ENCODE measurements at regions not wholly inside any gene's neighbourhood (a gene's known extent, or its start where the extent isn't known, plus 50 kb on each side); places are given as distances from the start of the nearest gene placed in this dataset.

- peak; percentile 66 for DNase-seq
Observed at GRCh38 chr4:26141911-26142638, 178.7 kb upstream of the RBPJ start.

- no peak for DNase-seq
Observed at GRCh38 chr4:26144526-26145155, 176.2 kb upstream of the RBPJ start.

DNA sequence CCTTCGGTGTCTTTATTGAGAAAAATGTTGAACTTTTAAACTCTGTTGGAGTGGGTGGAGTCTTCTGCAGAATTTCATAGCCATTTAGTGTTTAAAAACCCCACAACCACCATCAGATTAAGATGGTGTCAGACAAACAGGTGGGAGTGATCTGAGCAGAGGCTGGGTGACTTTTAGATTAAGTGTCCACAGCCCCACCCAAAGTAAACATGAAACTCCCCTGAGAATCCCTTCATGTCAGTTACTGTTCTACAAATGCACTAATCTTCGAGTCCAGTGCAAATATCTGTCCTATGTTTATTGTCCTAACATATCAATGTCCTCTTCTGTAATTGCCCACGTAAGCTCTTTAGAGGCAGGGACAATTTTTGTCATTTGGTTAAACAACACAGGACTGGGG lies 175.6 kb upstream of the RBPJ start:
- no peak for DNase-seq

- DNase-seq: no peak
Observed at GRCh38 chr4:26148927-26149326, 171.9 kb upstream of the RBPJ start.

- no peak for DNase-seq
Observed at GRCh38 chr4:26150948-26151347, 169.9 kb upstream of the RBPJ start.

- DNase-seq: peak; percentile 78
Observed at GRCh38 chr4:26151615-26152014, 169.2 kb upstream of the RBPJ start.

GRCh38 chr4:26152056-26152455 lies 168.8 kb upstream of the RBPJ start:
- peak; percentile 50 for DNase-seq

DNA sequence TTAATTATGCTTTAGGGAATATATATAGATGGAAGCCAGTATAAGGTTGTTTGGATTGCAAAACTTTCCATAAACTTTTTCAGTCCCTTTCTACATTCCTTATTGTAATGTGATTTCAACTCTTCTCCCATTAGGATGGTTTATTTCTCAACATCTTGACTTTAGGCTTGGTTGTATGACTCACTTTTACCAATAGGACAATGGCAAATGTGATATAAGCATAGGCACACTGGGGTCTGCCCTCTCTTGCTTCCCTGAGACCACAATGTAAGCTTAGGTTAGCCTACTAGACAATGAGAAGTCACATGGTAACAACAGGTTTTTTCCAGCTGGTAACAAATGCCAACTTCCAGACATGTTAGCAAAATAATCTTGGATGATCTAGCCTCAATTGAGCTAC lies 163.3 kb upstream of the RBPJ start:
- no peak for DNase-seq

- no peak for DNase-seq
Observed at GRCh38 chr4:26160591-26160990, 160.2 kb upstream of the RBPJ start.

- no peak for DNase-seq
Observed at GRCh38 chr4:26161030-26161824, 159.6 kb upstream of the RBPJ start.

- no peak for DNase-seq
Observed at GRCh38 chr4:26162101-26162500, 158.7 kb upstream of the RBPJ start.

DNA sequence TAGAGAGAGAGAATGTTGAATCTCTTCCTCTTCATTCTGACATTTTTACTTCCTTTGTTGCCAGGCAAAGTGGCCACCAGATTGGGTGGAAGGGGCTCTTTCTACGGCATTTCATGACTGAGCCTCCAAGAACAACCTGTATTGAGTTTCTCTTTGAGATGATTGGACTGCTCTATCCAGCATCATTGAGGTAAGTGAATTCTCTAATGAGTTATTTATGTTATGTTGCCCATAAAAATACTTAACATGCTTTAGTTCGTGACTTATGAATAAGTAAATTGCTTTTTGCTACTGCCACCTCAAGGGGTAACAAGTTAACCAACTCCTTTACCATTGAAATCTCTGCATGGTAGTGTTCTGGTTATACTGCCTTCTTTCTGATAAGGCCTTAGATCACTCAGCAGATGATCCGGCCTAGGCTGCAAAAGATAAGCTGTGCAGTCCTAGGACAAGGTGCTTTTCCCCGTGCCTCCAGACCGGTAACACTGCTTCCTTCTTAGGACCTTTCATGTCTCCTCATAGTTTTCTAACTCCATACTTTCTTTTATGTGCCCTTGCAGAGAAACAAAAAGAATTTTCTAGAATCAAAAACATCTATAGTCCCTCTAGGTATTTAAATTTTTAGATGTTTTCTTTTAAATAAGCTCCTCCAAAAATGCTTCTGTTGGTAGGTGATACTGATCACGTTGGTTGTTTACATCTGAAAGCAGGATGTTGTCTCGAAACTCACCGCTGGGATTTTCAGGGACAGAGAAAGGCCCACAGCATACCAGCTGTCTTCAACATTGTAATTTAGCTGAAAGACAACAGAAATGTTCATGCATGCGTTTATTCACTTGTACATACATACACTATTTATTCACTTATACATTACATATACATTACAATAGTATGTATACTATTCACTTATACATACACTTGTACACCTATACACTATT lies 157.1 kb upstream of the RBPJ start:
- DNase-seq: no peak

GRCh38 chr4:26171501-26171900 lies 149.3 kb upstream of the RBPJ start:
- no peak for DNase-seq

DNA sequence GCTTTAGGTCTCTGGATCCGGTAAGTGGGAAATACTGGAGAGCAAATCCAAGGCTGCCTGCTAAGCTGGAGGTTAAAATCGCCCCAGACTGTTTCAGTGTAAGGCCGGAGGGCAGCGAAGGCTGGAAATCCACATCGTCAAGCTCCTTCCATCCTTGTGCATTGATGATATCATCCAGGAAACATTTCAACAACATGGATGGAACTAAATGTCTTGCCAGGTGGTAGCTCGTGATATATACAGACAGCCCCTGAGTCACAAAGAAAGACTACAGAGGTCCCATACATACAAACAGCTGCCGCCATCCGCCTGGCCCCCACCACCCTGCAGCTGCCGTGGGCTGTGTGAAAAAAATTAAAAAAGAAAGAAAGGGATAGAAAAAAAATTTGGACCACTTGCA lies 148.9 kb upstream of the RBPJ start:
- DNase-seq: peak; percentile 82

DNA sequence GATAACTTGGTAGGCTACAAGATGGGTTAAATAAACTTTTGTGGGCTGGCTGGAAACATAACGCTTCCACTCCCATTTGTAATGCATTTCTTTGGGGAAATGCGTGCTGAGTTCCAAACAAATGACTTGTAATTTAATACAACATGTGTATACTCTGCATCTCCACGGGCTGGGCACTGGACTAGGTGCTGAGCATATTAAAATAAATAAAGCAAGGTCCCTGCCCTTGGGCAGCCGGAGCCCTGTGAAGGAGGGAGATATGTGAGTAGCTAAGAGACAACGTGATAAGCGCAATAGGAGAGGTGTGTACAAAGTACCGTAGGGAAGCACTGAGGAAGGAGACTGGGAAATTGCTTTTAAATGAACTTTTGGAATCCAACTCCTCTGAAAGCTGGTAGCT lies 147.2 kb upstream of the RBPJ start:
- no peak for DNase-seq

DNA sequence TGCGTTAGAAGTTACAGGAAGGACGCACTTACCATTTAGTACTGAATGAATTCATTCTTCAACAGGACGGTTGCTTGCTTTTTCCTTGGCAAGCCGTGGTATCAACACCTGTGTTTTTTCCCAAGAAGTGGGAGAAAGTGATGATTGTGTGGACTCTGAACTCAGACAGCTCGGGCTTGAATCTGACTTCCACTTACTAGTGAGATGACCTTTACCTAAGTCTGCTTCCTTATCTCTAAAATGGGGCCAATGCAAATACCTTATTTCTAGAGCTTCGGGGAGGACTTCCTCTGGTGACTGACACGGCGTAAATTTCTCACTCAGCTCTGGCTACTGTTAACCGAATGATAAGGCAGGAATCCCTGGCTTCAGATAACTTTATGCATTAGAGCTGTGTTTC lies 146.8 kb upstream of the RBPJ start:
- DNase-seq: no peak

DNA sequence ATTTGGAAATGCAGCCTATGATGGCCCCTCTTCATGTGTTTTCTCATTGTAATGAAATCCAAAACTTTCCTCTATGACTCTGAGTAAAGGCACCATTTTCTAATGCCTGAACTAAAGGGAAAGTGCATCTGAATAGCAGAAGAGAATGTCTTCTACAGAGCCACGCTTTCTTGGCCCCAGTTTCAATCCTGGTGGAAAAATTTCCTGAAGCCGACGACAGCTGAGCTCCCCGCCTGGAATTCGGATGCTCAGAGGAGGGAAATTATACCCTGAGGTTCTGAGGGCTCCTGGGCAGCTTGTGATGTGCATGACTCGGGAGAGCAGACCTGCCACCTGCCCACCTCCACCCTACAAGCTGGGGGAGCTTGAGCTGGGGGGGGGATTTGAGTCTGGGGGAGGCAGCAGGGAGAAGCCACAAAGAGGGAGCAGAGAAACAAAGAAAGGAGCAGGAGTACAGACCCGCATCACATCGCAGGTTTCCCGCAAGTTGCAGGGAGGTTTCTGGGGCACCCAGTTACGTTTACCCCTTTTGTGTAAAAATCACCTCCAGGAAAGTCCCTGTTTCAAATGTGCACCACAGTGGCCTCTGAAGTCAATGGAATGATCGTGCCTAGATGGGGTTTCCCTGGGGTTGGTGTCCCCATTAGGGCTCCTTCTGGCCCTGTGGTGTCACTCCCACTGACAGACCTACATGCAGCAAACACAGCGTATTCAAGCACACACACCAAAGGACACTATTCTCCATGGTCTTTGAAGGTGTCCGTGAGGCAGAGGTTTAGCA lies 145.6 kb upstream of the RBPJ start:
- peak; percentile 65 for DNase-seq

DNA sequence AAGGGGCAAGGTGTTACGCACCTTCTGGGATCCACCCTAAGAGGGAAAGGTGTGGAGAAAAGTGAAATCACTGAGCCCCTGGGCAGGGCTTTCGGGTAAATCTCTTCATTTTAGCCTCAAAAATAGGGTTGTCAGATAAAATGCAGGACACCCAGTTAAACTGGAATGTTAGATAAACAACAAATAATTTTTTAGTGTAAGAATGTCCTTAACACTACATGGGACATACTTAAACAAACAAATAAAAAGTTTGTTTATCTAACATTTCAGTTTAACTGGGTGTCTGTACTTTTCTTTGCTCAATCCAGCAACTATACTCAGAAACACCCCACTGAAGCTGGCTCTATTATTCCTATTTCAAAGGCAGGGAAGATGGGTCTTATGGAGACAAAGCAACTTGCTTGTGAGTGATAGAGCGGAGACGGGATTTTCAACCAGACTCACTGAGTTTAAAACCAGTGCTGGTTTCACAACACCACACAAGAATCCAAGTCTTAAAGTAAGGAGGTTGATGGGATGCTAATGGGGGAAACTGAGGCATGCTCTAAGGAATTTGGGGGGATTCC lies 144.8 kb upstream of the RBPJ start:
- DNase-seq: no peak

DNA sequence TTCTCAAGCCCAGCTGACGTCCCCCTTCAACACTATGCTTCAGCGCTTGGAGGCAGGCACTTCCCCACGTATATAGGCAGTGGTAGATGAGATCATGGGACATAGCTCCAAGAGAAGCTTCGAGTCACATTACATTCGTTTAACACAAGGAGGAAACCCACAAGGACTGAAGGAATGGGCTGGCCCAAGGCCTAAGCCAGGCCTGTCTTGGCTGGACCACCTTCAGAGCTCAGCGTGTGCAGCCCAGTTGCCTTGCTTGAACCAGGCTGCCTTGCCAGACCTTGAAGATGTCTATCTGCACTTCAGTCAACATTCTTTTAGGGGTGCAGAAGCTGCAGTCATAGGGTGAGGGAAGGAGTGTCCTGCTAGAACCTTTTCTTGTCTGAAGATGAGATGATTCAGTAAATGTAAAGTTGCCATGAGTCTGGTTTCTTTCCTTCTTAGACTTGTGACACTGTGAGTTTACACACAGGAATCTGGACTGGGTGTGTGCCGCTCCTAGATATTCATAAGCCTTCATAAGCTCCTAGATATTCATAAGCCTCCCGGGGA lies 144.1 kb upstream of the RBPJ start:
- peak; percentile 79 for DNase-seq

DNA sequence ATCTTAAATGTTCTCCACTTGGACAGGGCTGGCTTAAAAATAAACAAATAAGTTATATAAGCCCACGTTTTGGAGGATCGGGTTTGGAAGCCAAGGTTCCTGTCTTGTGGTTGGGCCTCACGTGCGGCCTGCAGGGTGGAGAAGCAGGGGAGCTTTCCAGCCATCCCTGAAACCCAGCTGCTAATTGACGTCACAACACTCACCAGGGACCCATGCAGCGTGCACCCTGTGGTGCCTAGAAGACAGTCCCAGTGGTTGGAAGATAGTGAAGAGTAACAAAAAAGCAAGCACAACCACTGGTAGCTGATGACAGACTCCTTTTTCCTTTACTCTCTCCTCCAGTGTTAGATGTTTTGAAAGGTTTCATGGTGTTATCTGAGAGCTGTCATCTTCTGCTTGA lies 142.0 kb upstream of the RBPJ start:
- DNase-seq: peak; percentile 42

GRCh38 chr4:26179316-26179760 lies 141.5 kb upstream of the RBPJ start:
- no peak for DNase-seq
